Heart left ventricle (tissue), 16 donors: ENCODE measurements at regions not wholly inside any gene's neighbourhood (a gene's known extent, or its start where the extent isn't known, plus 50 kb on each side); places are given as distances from the start of the nearest gene placed in this dataset.

Experiments used
- ATAC-seq, 4 donors: fragments of 200-7000 bp; cut with Tn5 transposase; one replicate each; pipeline ENCODE4 v1.9.1; 2020 to 2022; ENCODE audit warnings: moderate library complexity in 4 of 4, mild to moderate bottlenecking in 3 of 4, moderate number of reproducible peaks in 1 of 4
- DNase-seq, 5 donors: peaks; one replicate each; pipeline ENCODE4 v3.0.0-alpha.2; 2020
- H3K27ac ChIP-seq, 12 donors: fragments of 200-600 bp; sonication (generic) in 4 of 12; one replicate each; pipeline versions ENCODE4 v1.5.0 to v1.8.0; 2016 to 2022; ENCODE audit warnings: mild to moderate bottlenecking in 2 of 12
- H3K27me3 ChIP-seq, 9 donors: fragments of 200-600 bp; sonication (generic) in 2 of 9; one replicate each; pipeline versions ENCODE4 v1.5.1 to v1.8.0; 2016 to 2022; ENCODE audit warnings: mild to moderate bottlenecking in 3 of 9
- H3K36me3 ChIP-seq, 9 donors: fragments of 200-600 bp; sonication (generic) in 2 of 9; one replicate each; pipeline versions ENCODE4 v1.5.0 to v1.8.0; 2018 to 2022; ENCODE audit warnings: mild to moderate bottlenecking in 2 of 9
- H3K4me1 ChIP-seq, 12 donors: fragments of 200-600 bp; sonication (generic) in 4 of 12; one replicate each; pipeline versions ENCODE4 v1.5.0 to v1.8.0; 2016 to 2022; ENCODE audit warnings: mild to moderate bottlenecking in 3 of 12
- H3K4me3 ChIP-seq, 12 donors: fragments of 200-600 bp; sonication (generic) in 4 of 12; one replicate each; pipeline versions ENCODE4 v1.5.0 to v1.8.0; 2017 to 2022; ENCODE audit warnings: mild to moderate bottlenecking in 9 of 12, moderate library complexity in 4 of 12
- H3K9me3 ChIP-seq, 12 donors: fragments of 200-600 bp; sonication (generic) in 4 of 12; one replicate each; pipeline versions ENCODE4 v1.5.0 to v1.8.0; 2016 to 2022; ENCODE audit warnings: mild to moderate bottlenecking in 1 of 12
- POLR2A ChIP-seq, 2 donors: fragments of 450-650 bp; IDR thresholded peaks; one replicate each; pipeline ENCODE4 v1.6.1; 2017; ENCODE audit warnings: antibody characterized with exemption in 2 of 2, mild to moderate bottlenecking in 2 of 2, moderate library complexity in 2 of 2
- WGBS, 4 donors: extraction: QIAGEN DNeasy Blood & Tissue Kit in 2 of 4; methylation state at CpG; one replicate each; pipeline versions ENCODE4 v1.1.5 to v1.1.7; 2013 to 2018; 5-methylcytosine and 5-hydroxymethylcytosine counted together
- intact Hi-C, 10 donors: fragments of 100-400 bp; cut with DNase I; formaldehyde crosslinking; loops; one replicate each; pipeline versions ENCODE4 v1.11.1 to v1.14.2; 2022
- TF ChIP-seq, protein P1 (sequence below), 12 donors: fragments of 200-600 bp; sonication (generic) in 4 of 12; IDR thresholded peaks; one replicate each; pipeline versions ENCODE4 v1.5.0 to v1.8.0; 2018 to 2022; ENCODE audit warnings: antibody characterized with exemption in 12 of 12, mild to moderate bottlenecking in 5 of 12
- donor health status: ischemic (EF 13 %, LVEDD 7.1; RV severe dilation, severe dysfunction).
- donor health status: healthy with polysubstance abuse.
- donor health status: DM: no; HTN: yes; CAD: no.
- donor health status: DM: no; HTN: no; CAD: no.
- donor health status: ischemic (EF 25% LVEDD 6.9; RV normal size, moderate dysfunction).
- donor health status: ischemic (EF 25% LVEDD 5.7; RV mildly dilated, moderate dysfunction).
- donor health status: healthy.
- donor health status: DM: yes; HTN: yes; CAD: no.
- donor health status: ischemic (EF 35%, LVEDD 5.7; RV mildly dilated, moderate dysfunction).
- donor health status: nonischemic (EF 11% LVEDD 7.7; RV severe dilation, severe dysfunction).
- donor health status: DM: yes; HTN: yes; CAD: no.
- donor health status: PGD.
- donor health status: ischemic (EF 29% LVEDD 5.4; RV normal size, mild dysfunction).
- donor health status: nonischemic (EF 23%, LVEDD 6.1; RV moderate dilation, normal function).

DNA sequence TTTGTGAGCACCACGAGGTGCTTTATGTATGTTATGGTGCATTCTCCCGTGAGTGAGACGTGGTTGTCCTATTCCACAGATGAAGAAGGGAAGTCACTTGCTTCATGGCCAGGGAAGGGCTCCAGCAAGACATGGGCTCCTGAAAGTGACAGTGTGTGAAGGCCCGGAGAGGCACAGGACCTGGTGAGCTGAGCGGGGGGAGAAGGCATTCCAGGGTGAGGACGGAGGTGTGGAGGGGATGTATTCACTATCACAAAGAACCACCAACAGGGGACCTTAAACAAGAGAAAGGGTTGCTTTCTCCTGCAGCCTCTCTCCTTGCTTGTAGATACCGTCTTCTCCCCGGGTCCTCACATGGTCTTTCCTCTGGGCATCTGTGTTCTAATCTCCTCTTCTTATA, 139.1 kb downstream of the FBLN2 start:
- Histone ChIP-seq H3K4me1 (no peaks in the 10 kb centered on the region), H3K27ac (no peak overlapping the region), H3K9me3 (no peaks in the 10 kb centered on the region), H3K27me3 (peaks cover 0 to 34% (median 0%) of the 10 kb centered on the region in 9 donors), H3K4me3 (no peak overlapping the region), H3K36me3 (no peaks in the 10 kb centered on the region)
- WGBS, 4 donors, result 59 to 67% (median 62%) methylated on average over 8 of the region's 8 CpGs
- intact Hi-C loops, result no loop called here
- ATAC-seq (no peak), DNase-seq (no peak)
- TF ChIP-seq, protein P1, sequence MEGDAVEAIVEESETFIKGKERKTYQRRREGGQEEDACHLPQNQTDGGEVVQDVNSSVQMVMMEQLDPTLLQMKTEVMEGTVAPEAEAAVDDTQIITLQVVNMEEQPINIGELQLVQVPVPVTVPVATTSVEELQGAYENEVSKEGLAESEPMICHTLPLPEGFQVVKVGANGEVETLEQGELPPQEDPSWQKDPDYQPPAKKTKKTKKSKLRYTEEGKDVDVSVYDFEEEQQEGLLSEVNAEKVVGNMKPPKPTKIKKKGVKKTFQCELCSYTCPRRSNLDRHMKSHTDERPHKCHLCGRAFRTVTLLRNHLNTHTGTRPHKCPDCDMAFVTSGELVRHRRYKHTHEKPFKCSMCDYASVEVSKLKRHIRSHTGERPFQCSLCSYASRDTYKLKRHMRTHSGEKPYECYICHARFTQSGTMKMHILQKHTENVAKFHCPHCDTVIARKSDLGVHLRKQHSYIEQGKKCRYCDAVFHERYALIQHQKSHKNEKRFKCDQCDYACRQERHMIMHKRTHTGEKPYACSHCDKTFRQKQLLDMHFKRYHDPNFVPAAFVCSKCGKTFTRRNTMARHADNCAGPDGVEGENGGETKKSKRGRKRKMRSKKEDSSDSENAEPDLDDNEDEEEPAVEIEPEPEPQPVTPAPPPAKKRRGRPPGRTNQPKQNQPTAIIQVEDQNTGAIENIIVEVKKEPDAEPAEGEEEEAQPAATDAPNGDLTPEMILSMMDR (IDR thresholded peaks at IDR 0.05), result no peak
- no peak for TF ChIP-seq POLR2A (IDR thresholded peaks at IDR 0.05)
